ENCODE measurements at regions not wholly inside any gene's neighbourhood (a gene's known extent, or its start where the extent isn't known, plus 50 kb on each side); places are given as distances from the start of the nearest gene placed in this dataset.
"Not testable (repeated sequence)": the region's sequence is repeated elsewhere in the genome, so short reads cannot be mapped to it uniquely, and the experiment has no call there.

DNA sequence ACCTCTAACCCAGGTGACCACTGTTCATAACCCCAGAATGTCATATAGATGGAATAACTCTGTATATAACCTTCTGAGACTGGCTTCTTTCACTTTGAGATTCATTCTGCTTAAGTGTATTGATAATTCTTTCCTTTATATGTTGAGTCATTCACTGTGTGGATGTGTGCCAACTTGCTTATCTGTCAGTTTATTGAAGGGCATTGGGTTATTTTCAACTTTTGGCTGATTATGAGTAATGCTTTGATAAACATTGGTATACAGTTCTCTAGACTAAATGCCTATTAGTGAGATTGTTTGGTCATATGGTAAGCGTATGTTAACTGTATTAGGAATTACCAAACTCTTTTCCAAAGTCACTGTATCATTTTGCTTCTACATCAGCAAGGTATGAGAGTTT is 453.4 kb upstream of the SPTLC3 start:
- peak overlapping the region; percentile 15 for H3K4me2 ChIP-seq (ENCODE audit: control insufficient read depth, extremely low read depth, insufficient read depth, low read depth, low read length)
- no peak overlapping the region for H2AFZ ChIP-seq (ENCODE audit: control insufficient read depth, low read length)
- no peaks in the 10 kb centered on the region for H4K20me1 ChIP-seq (ENCODE audit: control insufficient read depth, extremely low read depth, insufficient read depth, low read length)
- H3K9me1 ChIP-seq (ENCODE audit: control insufficient read depth, extremely low read depth, insufficient read depth, low read length) = no peaks in the 10 kb centered on the region
- no peaks in the 10 kb centered on the region for H3K79me2 ChIP-seq (ENCODE audit: control insufficient read depth, insufficient read depth, low read length)
- no peak overlapping the region for H3K9ac ChIP-seq (ENCODE audit: control insufficient read depth, extremely low read depth, insufficient read depth, low read length)
- no peaks in the 10 kb centered on the region for H3K36me3 ChIP-seq (ENCODE audit: control insufficient read depth in 2 of 2, extremely low read depth in 1 of 2, insufficient read depth in 2 of 2, low read length in 2 of 2)
- H3K27ac ChIP-seq (ENCODE audit: control insufficient read depth, insufficient read depth, low read length) = no peak overlapping the region
- dilution Hi-C loops (cut with MboI; ENCODE audit: extremely low pct_ligation_motif_present, low sequenced_read_pairs) = no loop called here
- FAIRE-seq (no peak), DNase-seq (ENCODE audit: low read depth, low spot score) (no peak)
- no peak overlapping the region for H3K4me3 ChIP-seq (ENCODE audit: control insufficient read depth in 2 of 3, extremely low read depth in 1 of 3, insufficient read depth in 2 of 3, low read depth in 1 of 3, low read length in 3 of 3)
- H3K27me3 ChIP-seq (ENCODE audit: control insufficient read depth, extremely low read depth, insufficient read depth, low read length) = no peaks in the 10 kb centered on the region
- peaks cover 21% of the 10 kb centered on the region for H3K4me1 ChIP-seq (ENCODE audit: control insufficient read depth, extremely low read depth, insufficient read depth, low read length)
- H3K9me3 ChIP-seq (ENCODE audit: control insufficient read depth, low read depth, low read length) = no peaks in the 10 kb centered on the region
- TF ChIP-seq, protein P1, sequence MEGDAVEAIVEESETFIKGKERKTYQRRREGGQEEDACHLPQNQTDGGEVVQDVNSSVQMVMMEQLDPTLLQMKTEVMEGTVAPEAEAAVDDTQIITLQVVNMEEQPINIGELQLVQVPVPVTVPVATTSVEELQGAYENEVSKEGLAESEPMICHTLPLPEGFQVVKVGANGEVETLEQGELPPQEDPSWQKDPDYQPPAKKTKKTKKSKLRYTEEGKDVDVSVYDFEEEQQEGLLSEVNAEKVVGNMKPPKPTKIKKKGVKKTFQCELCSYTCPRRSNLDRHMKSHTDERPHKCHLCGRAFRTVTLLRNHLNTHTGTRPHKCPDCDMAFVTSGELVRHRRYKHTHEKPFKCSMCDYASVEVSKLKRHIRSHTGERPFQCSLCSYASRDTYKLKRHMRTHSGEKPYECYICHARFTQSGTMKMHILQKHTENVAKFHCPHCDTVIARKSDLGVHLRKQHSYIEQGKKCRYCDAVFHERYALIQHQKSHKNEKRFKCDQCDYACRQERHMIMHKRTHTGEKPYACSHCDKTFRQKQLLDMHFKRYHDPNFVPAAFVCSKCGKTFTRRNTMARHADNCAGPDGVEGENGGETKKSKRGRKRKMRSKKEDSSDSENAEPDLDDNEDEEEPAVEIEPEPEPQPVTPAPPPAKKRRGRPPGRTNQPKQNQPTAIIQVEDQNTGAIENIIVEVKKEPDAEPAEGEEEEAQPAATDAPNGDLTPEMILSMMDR (optimal IDR thresholded peaks at IDR 0.05 in 1 of 3, IDR thresholded peaks at IDR 0.05 in 1 of 3, conservative IDR thresholded peaks at IDR 0.05 in 1 of 3; ENCODE audit: extremely low read depth in 1 of 3, insufficient read depth in 2 of 3, low read length in 3 of 3) = no peak
- no peak for TF ChIP-seq EZH2 (IDR thresholded peaks at IDR 0.05; ENCODE audit: low read length)

- H3K27ac ChIP-seq (ENCODE audit: control insufficient read depth, insufficient read depth, low read length); H3K27me3 ChIP-seq (ENCODE audit: control insufficient read depth, extremely low read depth, insufficient read depth, low read length); dilution Hi-C loops (cut with MboI; ENCODE audit: extremely low pct_ligation_motif_present, low sequenced_read_pairs); DNase-seq (ENCODE audit: low read depth, low spot score); H4K20me1 ChIP-seq (ENCODE audit: control insufficient read depth, extremely low read depth, insufficient read depth, low read length); H3K9ac ChIP-seq (ENCODE audit: control insufficient read depth, extremely low read depth, insufficient read depth, low read length); H3K4me2 ChIP-seq (ENCODE audit: control insufficient read depth, extremely low read depth, insufficient read depth, low read depth, low read length); H3K4me3 ChIP-seq (ENCODE audit: control insufficient read depth in 2 of 3, extremely low read depth in 1 of 3, insufficient read depth in 2 of 3, low read depth in 1 of 3, low read length in 3 of 3); H3K36me3 ChIP-seq (ENCODE audit: control insufficient read depth in 2 of 2, extremely low read depth in 1 of 2, insufficient read depth in 2 of 2, low read length in 2 of 2); FAIRE-seq; H2AFZ ChIP-seq (ENCODE audit: control insufficient read depth, low read length); H3K79me2 ChIP-seq (ENCODE audit: control insufficient read depth, insufficient read depth, low read length); H3K9me3 ChIP-seq (ENCODE audit: control insufficient read depth, low read depth, low read length); H3K9me1 ChIP-seq (ENCODE audit: control insufficient read depth, extremely low read depth, insufficient read depth, low read length): not testable (repeated sequence)
- peaks cover 21% of the 10 kb centered on the region for H3K4me1 ChIP-seq (ENCODE audit: control insufficient read depth, extremely low read depth, insufficient read depth, low read length)
These were observed 452.9 kb upstream of the SPTLC3 start for GRCh38 chr20:12555849-12556248.

GRCh38 chr20:12557224-12557623 is 451.5 kb upstream of the SPTLC3 start:
- H3K27ac ChIP-seq (ENCODE audit: control insufficient read depth, insufficient read depth, low read length) = no peak overlapping the region
- dilution Hi-C loops (cut with MboI; ENCODE audit: extremely low pct_ligation_motif_present, low sequenced_read_pairs) = no loop called here
- no peak overlapping the region for H3K4me2 ChIP-seq (ENCODE audit: control insufficient read depth, extremely low read depth, insufficient read depth, low read depth, low read length)
- no peak overlapping the region for H3K9ac ChIP-seq (ENCODE audit: control insufficient read depth, extremely low read depth, insufficient read depth, low read length)
- FAIRE-seq (no peak), DNase-seq (ENCODE audit: low read depth, low spot score) (no peak)
- peaks cover 21% of the 10 kb centered on the region for H3K4me1 ChIP-seq (ENCODE audit: control insufficient read depth, extremely low read depth, insufficient read depth, low read length)
- no peaks in the 10 kb centered on the region for H3K27me3 ChIP-seq (ENCODE audit: control insufficient read depth, extremely low read depth, insufficient read depth, low read length)
- H4K20me1 ChIP-seq (ENCODE audit: control insufficient read depth, extremely low read depth, insufficient read depth, low read length) = no peaks in the 10 kb centered on the region
- H3K4me3 ChIP-seq (ENCODE audit: control insufficient read depth in 2 of 3, extremely low read depth in 1 of 3, insufficient read depth in 2 of 3, low read depth in 1 of 3, low read length in 3 of 3) = no peak overlapping the region
- H3K9me3 ChIP-seq (ENCODE audit: control insufficient read depth, low read depth, low read length) = no peaks in the 10 kb centered on the region
- no peak for TF ChIP-seq EZH2 (IDR thresholded peaks at IDR 0.05; ENCODE audit: low read length)
- TF ChIP-seq, protein P1 (optimal IDR thresholded peaks at IDR 0.05 in 1 of 3, IDR thresholded peaks at IDR 0.05 in 1 of 3, conservative IDR thresholded peaks at IDR 0.05 in 1 of 3; ENCODE audit: extremely low read depth in 1 of 3, insufficient read depth in 2 of 3, low read length in 3 of 3) = no peak
- no peaks in the 10 kb centered on the region for H3K79me2 ChIP-seq (ENCODE audit: control insufficient read depth, insufficient read depth, low read length)
- H3K36me3 ChIP-seq (ENCODE audit: control insufficient read depth in 2 of 2, extremely low read depth in 1 of 2, insufficient read depth in 2 of 2, low read length in 2 of 2) = no peaks in the 10 kb centered on the region
- no peaks in the 10 kb centered on the region for H3K9me1 ChIP-seq (ENCODE audit: control insufficient read depth, extremely low read depth, insufficient read depth, low read length)
- H2AFZ ChIP-seq (ENCODE audit: control insufficient read depth, low read length) = no peak overlapping the region
